Progenitor cell of endocrine pancreas (in vitro differentiated cells): ENCODE measurements at regions not wholly inside any gene's neighbourhood (a gene's known extent, or its start where the extent isn't known, plus 50 kb on each side); places are given as distances from the start of the nearest gene placed in this dataset.
"Not testable (repeated sequence)": the region's sequence is repeated elsewhere in the genome, so short reads cannot be mapped to it uniquely, and the experiment has no call there.

ENCODE experiments used
- DNase-seq: peaks from one replicate; pipeline ENCODE4 v3.0.0; 2021; ENCODE audit warnings: low spot score; ENCODE audit not compliant: unreplicated experiment
- H3K27ac Mint-ChIP-seq: 2 replicates; pipeline ENCODE4 v1.8.0; 2021; ENCODE audit warnings: mild to moderate bottlenecking, moderate library complexity, mixed read lengths
- H3K27me3 Mint-ChIP-seq: 2 replicates; pipeline ENCODE4 v1.8.0; 2021; ENCODE audit warnings: mixed read lengths
- H3K36me3 Mint-ChIP-seq: 2 replicates; pipeline ENCODE4 v1.8.0; 2022; ENCODE audit warnings: mixed read lengths; ENCODE audit not compliant: insufficient read depth
- H3K4me1 Mint-ChIP-seq: 2 replicates; pipeline ENCODE4 v1.8.0; 2021; ENCODE audit warnings: low read depth, mixed read lengths
- H3K4me3 Mint-ChIP-seq: 2 replicates; pipeline ENCODE4 v1.8.0; 2021; ENCODE audit warnings: low read depth, mild to moderate bottlenecking, moderate library complexity, mixed read lengths
- H3K9me3 Mint-ChIP-seq: 2 replicates; pipeline ENCODE4 v1.8.0; 2021; ENCODE audit warnings: low read depth, mixed read lengths

DNA sequence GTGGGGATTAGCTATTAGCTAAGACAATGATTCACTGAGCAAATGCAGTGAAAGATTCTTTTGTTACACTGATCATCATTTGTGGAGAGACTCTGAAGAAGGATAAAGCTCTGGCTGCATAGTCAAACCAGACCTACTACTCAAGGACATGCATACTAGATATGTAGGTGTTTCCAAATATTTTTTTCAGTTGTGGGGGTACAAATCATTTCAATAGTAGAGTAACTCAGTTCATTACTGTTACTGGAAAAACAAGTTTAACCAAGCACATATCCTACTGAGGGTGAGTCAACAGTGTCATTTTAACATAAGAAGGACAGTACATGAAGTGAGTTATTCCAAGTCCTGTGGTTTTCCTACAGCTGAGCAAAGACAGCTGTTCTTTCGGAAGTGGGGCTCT lies 59.5 kb upstream of the NBPF19 start:
- not testable (repeated sequence) for H3K4me1 Mint-ChIP-seq, H3K27ac Mint-ChIP-seq, H3K9me3 Mint-ChIP-seq, H3K36me3 Mint-ChIP-seq, DNase-seq, H3K4me3 Mint-ChIP-seq, H3K27me3 Mint-ChIP-seq

- H3K27me3 Mint-ChIP-seq, H3K27ac Mint-ChIP-seq: not testable (repeated sequence)
These were observed 56.1 kb upstream of the NBPF19 start for GRCh38 chr1:149418782-149419181.

GRCh38 chr1:149423122-149423521 lies 51.7 kb upstream of the NBPF19 start:
- not testable (repeated sequence) for H3K27me3 Mint-ChIP-seq, H3K9me3 Mint-ChIP-seq, H3K27ac Mint-ChIP-seq, H3K4me1 Mint-ChIP-seq, H3K4me3 Mint-ChIP-seq, DNase-seq, H3K36me3 Mint-ChIP-seq

More at GRCh38 chr1:149418782-149419181, 56.1 kb upstream of the NBPF19 start:
- not testable (repeated sequence) for H3K36me3 Mint-ChIP-seq, DNase-seq, H3K4me1 Mint-ChIP-seq, H3K9me3 Mint-ChIP-seq, H3K4me3 Mint-ChIP-seq
